ENCODE measurements at regions not wholly inside any gene's neighbourhood (a gene's known extent, or its start where the extent isn't known, plus 50 kb on each side); places are given as distances from the start of the nearest gene placed in this dataset.

DNA sequence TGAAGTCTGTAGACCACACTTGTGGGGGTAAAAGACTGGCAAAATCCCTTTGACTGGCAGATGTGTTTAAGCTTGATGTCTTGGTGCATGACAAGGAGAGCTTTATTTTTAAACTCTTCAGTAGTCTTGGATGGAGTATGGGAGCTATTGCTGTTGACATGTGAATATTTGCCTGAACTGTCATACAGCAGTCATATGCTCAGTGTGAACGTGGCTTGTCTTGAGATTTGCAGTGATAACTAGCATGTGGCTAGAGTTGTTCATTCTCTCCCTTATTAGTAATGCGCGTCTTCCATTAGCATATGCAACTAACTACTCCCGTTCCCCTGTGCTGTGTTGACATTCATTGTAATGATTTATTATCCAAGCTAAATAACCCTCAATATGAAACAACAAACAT lies 523.6 kb upstream of the WWC1 start:
- H3K27me3 ChIP-seq (ENCODE audit: control insufficient read depth, insufficient read depth, low read length), result no peaks in the 10 kb centered on the region
- no peak overlapping the region for H3K9ac ChIP-seq (ENCODE audit: low read length)
- no peaks in the 10 kb centered on the region for H3K36me3 ChIP-seq (ENCODE audit: control insufficient read depth, insufficient read depth, low read length)
- H3K27ac ChIP-seq (ENCODE audit: low read depth, low read length), result no peak overlapping the region
- no peaks in the 10 kb centered on the region for H3K4me1 ChIP-seq (ENCODE audit: control insufficient read depth, insufficient read depth, low read length)
- no peak overlapping the region for H3K4me3 ChIP-seq (ENCODE audit: low read length)

DNA sequence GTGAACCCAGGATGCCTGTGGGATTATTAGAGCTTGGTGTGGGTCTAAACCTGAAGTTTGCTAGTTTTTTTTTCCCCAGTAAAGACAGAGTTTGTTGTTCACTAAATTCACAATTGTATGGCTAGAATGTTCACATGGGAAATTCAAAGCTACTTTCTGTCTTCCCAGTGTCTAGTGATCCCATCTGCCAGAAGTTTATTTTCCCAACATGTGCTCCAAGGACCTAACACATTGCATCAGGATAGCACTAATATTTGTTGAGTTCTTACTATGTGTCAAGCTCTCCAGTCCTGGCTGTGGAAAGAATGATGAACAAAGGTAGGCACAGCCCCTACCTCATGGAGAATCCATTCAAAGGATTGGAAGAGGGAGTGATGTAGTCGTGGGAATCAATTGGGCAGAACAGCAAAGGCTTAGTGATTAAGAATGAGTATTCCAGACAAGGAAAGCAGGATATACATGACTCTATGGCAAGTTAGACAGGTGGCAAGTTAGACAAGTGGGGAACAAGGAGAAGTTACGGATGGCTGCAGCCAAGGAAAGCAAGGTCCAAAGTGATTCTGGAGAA lies 521.5 kb upstream of the WWC1 start:
- no peaks in the 10 kb centered on the region for H3K4me1 ChIP-seq (ENCODE audit: control insufficient read depth, insufficient read depth, low read length)
- H3K4me3 ChIP-seq (ENCODE audit: low read length), result no peak overlapping the region
- no peaks in the 10 kb centered on the region for H3K27me3 ChIP-seq (ENCODE audit: control insufficient read depth, insufficient read depth, low read length)
- H3K9ac ChIP-seq (ENCODE audit: low read length), result no peak overlapping the region
- H3K36me3 ChIP-seq (ENCODE audit: control insufficient read depth, insufficient read depth, low read length), result no peaks in the 10 kb centered on the region
- H3K27ac ChIP-seq (ENCODE audit: low read depth, low read length), result no peak overlapping the region

DNA sequence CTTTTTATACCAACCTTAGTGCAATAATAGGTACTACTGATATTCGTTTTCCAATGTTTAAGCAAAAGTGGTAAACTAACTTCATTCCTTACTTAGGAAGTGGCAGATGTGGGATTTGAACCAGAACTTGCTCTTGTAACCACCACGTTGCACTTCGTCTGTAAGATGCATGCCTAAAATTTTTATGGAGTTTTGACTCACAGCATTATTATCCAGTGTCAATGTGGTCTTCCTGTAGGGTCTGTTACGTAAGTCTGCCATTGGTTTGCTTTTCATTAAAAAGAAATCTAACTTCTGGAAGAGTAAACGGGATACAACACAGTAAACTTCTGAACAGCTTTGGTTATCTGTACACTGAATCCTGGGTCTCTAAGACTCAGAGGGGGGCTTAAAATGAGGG lies 521.0 kb upstream of the WWC1 start:
- Histone ChIP-seq H3K4me3 (ENCODE audit: low read length) (no peak overlapping the region), H3K27me3 (ENCODE audit: control insufficient read depth, insufficient read depth, low read length) (no peaks in the 10 kb centered on the region), H3K4me1 (ENCODE audit: control insufficient read depth, insufficient read depth, low read length) (no peaks in the 10 kb centered on the region), H3K27ac (ENCODE audit: low read depth, low read length) (no peak overlapping the region), H3K36me3 (ENCODE audit: control insufficient read depth, insufficient read depth, low read length) (no peaks in the 10 kb centered on the region), H3K9ac (ENCODE audit: low read length) (no peak overlapping the region)

GRCh38 chr5:167771571-167771970 lies 519.9 kb upstream of the WWC1 start:
- Histone ChIP-seq H3K9ac (ENCODE audit: low read length) (no peak overlapping the region), H3K27me3 (ENCODE audit: control insufficient read depth, insufficient read depth, low read length) (no peaks in the 10 kb centered on the region), H3K4me3 (ENCODE audit: low read length) (no peak overlapping the region), H3K4me1 (ENCODE audit: control insufficient read depth, insufficient read depth, low read length) (no peaks in the 10 kb centered on the region), H3K36me3 (ENCODE audit: control insufficient read depth, insufficient read depth, low read length) (no peaks in the 10 kb centered on the region), H3K27ac (ENCODE audit: low read depth, low read length) (no peak overlapping the region)

DNA sequence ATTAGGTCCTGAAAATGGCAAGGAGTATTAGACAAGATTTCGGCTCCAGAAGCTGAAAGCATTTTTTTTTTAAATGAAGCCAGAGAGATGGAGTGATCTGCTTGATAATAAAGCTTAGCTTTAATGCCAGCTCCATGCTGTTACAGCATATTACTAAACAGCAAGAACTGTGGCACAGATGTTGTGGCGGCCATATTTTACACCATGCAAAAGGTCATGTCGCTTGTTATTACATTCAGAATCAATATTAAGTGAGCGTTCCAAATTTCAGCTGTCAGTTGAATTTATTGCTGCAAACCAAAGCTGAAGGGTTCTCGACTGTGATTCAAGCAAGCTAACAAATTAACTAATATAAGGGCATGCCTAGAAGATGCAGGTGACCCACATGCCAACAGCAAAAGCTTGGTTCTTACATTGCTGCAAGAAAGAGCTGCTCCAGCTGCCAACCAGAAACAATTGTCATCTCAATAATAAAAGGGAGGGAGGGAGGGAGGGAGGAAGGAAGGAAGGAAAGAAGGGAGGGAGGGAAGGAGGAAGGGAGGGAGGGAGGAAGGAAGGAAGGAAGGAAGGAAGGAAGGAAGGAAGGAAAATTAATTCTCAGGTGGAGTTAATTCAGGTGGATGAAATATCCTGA lies 517.7 kb upstream of the WWC1 start:
- Histone ChIP-seq H3K27ac (ENCODE audit: low read depth, low read length) (no peak overlapping the region), H3K27me3 (ENCODE audit: control insufficient read depth, insufficient read depth, low read length) (no peaks in the 10 kb centered on the region), H3K4me1 (ENCODE audit: control insufficient read depth, insufficient read depth, low read length) (no peaks in the 10 kb centered on the region), H3K9ac (ENCODE audit: low read length) (no peak overlapping the region), H3K36me3 (ENCODE audit: control insufficient read depth, insufficient read depth, low read length) (no peaks in the 10 kb centered on the region), H3K4me3 (ENCODE audit: low read length) (no peak overlapping the region)

GRCh38 chr5:167777746-167778145 lies 513.7 kb upstream of the WWC1 start:
- no peak overlapping the region for H3K4me3 ChIP-seq (ENCODE audit: low read length)
- H3K27ac ChIP-seq (ENCODE audit: low read depth, low read length), result no peak overlapping the region
- H3K36me3 ChIP-seq (ENCODE audit: control insufficient read depth, insufficient read depth, low read length), result no peaks in the 10 kb centered on the region
- H3K27me3 ChIP-seq (ENCODE audit: control insufficient read depth, insufficient read depth, low read length), result no peaks in the 10 kb centered on the region
- H3K4me1 ChIP-seq (ENCODE audit: control insufficient read depth, insufficient read depth, low read length), result no peaks in the 10 kb centered on the region
- H3K9ac ChIP-seq (ENCODE audit: low read length), result no peak overlapping the region

- Histone ChIP-seq H3K27ac (ENCODE audit: low read depth, low read length) (no peak overlapping the region), H3K4me1 (ENCODE audit: control insufficient read depth, insufficient read depth, low read length) (no peaks in the 10 kb centered on the region), H3K36me3 (ENCODE audit: control insufficient read depth, insufficient read depth, low read length) (no peaks in the 10 kb centered on the region), H3K9ac (ENCODE audit: low read length) (no peak overlapping the region), H3K4me3 (ENCODE audit: low read length) (no peak overlapping the region), H3K27me3 (ENCODE audit: control insufficient read depth, insufficient read depth, low read length) (no peaks in the 10 kb centered on the region)
These were observed 513.2 kb upstream of the WWC1 start for GRCh38 chr5:167778228-167778627.

DNA sequence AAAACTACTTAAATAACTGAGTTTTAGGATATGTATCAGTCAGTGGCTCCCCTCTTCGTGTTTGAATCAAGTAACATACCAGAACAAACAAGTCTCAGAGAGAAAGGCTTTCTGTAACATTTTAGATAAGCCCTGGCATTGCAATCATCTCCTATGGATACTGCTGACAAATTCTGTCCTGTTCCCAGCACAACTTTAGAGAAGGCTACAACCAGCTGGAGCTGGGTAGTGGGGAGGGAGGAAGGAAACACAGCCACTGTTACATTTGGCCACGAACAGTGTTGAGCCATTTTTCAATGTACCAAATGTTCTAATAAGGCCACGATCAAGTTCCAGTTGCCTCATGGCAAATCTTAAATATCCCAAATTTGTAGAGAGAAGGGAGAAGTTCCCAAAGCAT lies 511.8 kb upstream of the WWC1 start:
- no peaks in the 10 kb centered on the region for H3K27me3 ChIP-seq (ENCODE audit: control insufficient read depth, insufficient read depth, low read length)
- no peak overlapping the region for H3K27ac ChIP-seq (ENCODE audit: low read depth, low read length)
- H3K36me3 ChIP-seq (ENCODE audit: control insufficient read depth, insufficient read depth, low read length), result no peaks in the 10 kb centered on the region
- no peak overlapping the region for H3K9ac ChIP-seq (ENCODE audit: low read length)
- no peak overlapping the region for H3K4me3 ChIP-seq (ENCODE audit: low read length)
- H3K4me1 ChIP-seq (ENCODE audit: control insufficient read depth, insufficient read depth, low read length), result no peaks in the 10 kb centered on the region

- H3K4me1 ChIP-seq (ENCODE audit: control insufficient read depth, insufficient read depth, low read length), result no peaks in the 10 kb centered on the region
- no peak overlapping the region for H3K4me3 ChIP-seq (ENCODE audit: low read length)
- H3K27me3 ChIP-seq (ENCODE audit: control insufficient read depth, insufficient read depth, low read length), result no peaks in the 10 kb centered on the region
- H3K27ac ChIP-seq (ENCODE audit: low read depth, low read length), result no peak overlapping the region
- H3K36me3 ChIP-seq (ENCODE audit: control insufficient read depth, insufficient read depth, low read length), result no peaks in the 10 kb centered on the region
- H3K9ac ChIP-seq (ENCODE audit: low read length), result no peak overlapping the region
These were observed 511.3 kb upstream of the WWC1 start for GRCh38 chr5:167780177-167780576.

DNA sequence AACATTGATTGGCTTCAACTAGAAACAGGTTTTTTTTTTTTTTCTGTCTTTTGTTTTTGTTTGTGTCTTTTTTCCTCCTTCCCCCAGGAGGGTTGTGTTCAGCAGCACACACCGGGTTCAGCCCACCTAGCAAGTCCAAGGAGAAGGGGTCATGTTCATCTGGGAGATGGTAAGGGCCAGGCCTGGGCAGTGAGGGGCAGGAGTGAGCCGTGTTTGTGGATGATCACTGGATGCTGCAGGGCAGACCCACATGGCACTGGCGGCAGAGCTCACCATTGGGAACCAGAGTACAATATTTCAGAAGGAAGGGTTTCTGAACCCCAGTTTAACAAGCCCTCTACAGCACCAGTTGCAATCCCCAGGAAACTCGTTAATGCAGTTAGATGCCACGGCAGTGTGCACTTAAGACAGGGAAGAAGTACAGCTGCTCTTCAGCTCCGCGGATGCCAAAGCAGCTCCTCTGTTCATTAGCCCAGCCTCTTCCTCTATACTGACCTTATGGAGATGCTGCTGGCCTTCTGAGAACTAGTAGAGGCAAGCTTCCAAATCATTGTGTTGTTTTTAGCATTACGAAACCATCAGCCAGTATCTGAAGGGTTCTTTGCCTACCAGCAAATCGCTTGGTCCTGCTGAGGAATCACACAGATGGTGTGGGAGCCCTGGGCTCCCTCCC lies 508.2 kb upstream of the WWC1 start:
- Histone ChIP-seq H3K27ac (ENCODE audit: low read depth, low read length) (no peak overlapping the region), H3K27me3 (ENCODE audit: control insufficient read depth, insufficient read depth, low read length) (no peaks in the 10 kb centered on the region), H3K36me3 (ENCODE audit: control insufficient read depth, insufficient read depth, low read length) (no peaks in the 10 kb centered on the region), H3K4me1 (ENCODE audit: control insufficient read depth, insufficient read depth, low read length) (no peaks in the 10 kb centered on the region), H3K9ac (ENCODE audit: low read length) (no peak overlapping the region), H3K4me3 (ENCODE audit: low read length) (no peak overlapping the region)

DNA sequence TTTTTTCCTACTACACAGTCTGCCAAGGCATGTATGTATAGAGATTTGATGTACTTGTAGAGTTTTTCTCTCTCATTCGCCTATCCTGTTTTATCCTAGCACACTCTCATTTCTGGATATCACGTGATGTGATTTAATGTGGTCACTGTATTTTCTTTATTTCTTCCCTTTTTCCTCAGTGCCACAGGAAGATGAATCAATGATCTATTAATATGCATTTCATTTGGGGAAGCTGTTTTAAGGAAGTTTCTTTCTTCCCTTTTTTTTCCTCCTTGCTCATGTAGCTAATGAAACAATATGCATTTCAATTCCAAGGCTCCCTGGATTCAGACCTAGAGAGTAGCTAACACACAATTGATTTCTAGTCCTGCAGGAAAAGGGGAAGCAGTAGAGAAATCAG lies 506.3 kb upstream of the WWC1 start:
- no peaks in the 10 kb centered on the region for H3K36me3 ChIP-seq (ENCODE audit: control insufficient read depth, insufficient read depth, low read length)
- H3K9ac ChIP-seq (ENCODE audit: low read length), result no peak overlapping the region
- no peaks in the 10 kb centered on the region for H3K4me1 ChIP-seq (ENCODE audit: control insufficient read depth, insufficient read depth, low read length)
- no peaks in the 10 kb centered on the region for H3K27me3 ChIP-seq (ENCODE audit: control insufficient read depth, insufficient read depth, low read length)
- H3K27ac ChIP-seq (ENCODE audit: low read depth, low read length), result no peak overlapping the region
- no peak overlapping the region for H3K4me3 ChIP-seq (ENCODE audit: low read length)

GRCh38 chr5:167785901-167786300 lies 505.5 kb upstream of the WWC1 start:
- Histone ChIP-seq H3K9ac (ENCODE audit: low read length) (no peak overlapping the region), H3K27ac (ENCODE audit: low read depth, low read length) (no peak overlapping the region), H3K4me3 (ENCODE audit: low read length) (no peak overlapping the region), H3K27me3 (ENCODE audit: control insufficient read depth, insufficient read depth, low read length) (no peaks in the 10 kb centered on the region), H3K36me3 (ENCODE audit: control insufficient read depth, insufficient read depth, low read length) (no peaks in the 10 kb centered on the region), H3K4me1 (ENCODE audit: control insufficient read depth, insufficient read depth, low read length) (no peaks in the 10 kb centered on the region)

Data from rectal smooth muscle tissue (tissue), 1 donor.